GM23248 (cell line): ENCODE measurements at regions not wholly inside any gene's neighbourhood (a gene's known extent, or its start where the extent isn't known, plus 50 kb on each side); places are given as distances from the start of the nearest gene placed in this dataset.

ENCODE experiments used
- EZH2 ChIP-seq: fragments of 200-600 bp; sonication (generic); IDR thresholded peaks from 2 replicates; pipeline ENCODE4 v1.6.1; 2018; ENCODE audit warnings: antibody characterized with exemption, mild to moderate bottlenecking; ENCODE audit not compliant: insufficient read depth, poor library complexity, severe bottlenecking
- EZH2phosphoT487 ChIP-seq: fragments of 200-600 bp; sonication (generic); IDR thresholded peaks from 2 replicates; pipeline ENCODE4 v1.6.1; 2018; ENCODE audit warnings: antibody characterized with exemption, moderate library complexity, mild to moderate bottlenecking, low read depth; ENCODE audit not compliant: insufficient read depth

- TF ChIP-seq EZH2, result no peak
- TF ChIP-seq EZH2phosphoT487, result no peak
These were observed 561.3 kb downstream of the CCER1 start for GRCh38 chr12:90393652-90394051.
